ENCODE measurements at regions not wholly inside any gene's neighbourhood (a gene's known extent, or its start where the extent isn't known, plus 50 kb on each side); places are given as distances from the start of the nearest gene placed in this dataset.

GRCh38 chr5:68380078-68380477, 164.5 kb downstream of the PIK3R1 start:
- no peaks in the 10 kb centered on the region for H3K27me3 ChIP-seq
- no peaks in the 10 kb centered on the region for H3K36me3 ChIP-seq
- peaks cover 0 to 13% (median 7%) of the 10 kb centered on the region in 4 donors for H3K4me1 ChIP-seq
- H3K27ac ChIP-seq = no peak overlapping the region
- no peak for ATAC-seq (ENCODE audit: low FRiP score in 2 of 2)
- no peak for DNase-seq
- WGBS, 2 donors = 50 to 52% methylated on average over 2 of the region's 2 CpGs
- no peak for TF ChIP-seq CTCF (IDR thresholded peaks at IDR 0.05)
- no peak overlapping the region for H3K4me3 ChIP-seq
- no peaks in the 10 kb centered on the region for H3K9me3 ChIP-seq

GRCh38 chr5:68381060-68381459, 165.5 kb downstream of the PIK3R1 start:
- 62 to 75% methylated on average over 3 of the region's 3 CpGs for WGBS, 2 donors
- no peaks in the 10 kb centered on the region for H3K27me3 ChIP-seq
- H3K4me1 ChIP-seq = peaks cover 0 to 13% (median 7%) of the 10 kb centered on the region in 4 donors
- ATAC-seq (ENCODE audit: low FRiP score in 2 of 2) = no peak
- TF ChIP-seq EP300 (IDR thresholded peaks at IDR 0.05) = no peak
- TF ChIP-seq POLR2A (IDR thresholded peaks at IDR 0.05) = no peak
- no peak for TF ChIP-seq CTCF (IDR thresholded peaks at IDR 0.05)
- no peak for TF ChIP-seq POLR2AphosphoS5 (IDR thresholded peaks at IDR 0.05)
- DNase-seq = no peak
- no peak overlapping the region for H3K4me3 ChIP-seq
- H3K36me3 ChIP-seq = no peaks in the 10 kb centered on the region
- no peaks in the 10 kb centered on the region for H3K9me3 ChIP-seq
- no peak overlapping the region for H3K27ac ChIP-seq

- Histone ChIP-seq H3K27ac (peak overlapping the region in 1 of 4 donors; percentile 43), H3K4me1 (peaks cover 0 to 13% (median 7%) of the 10 kb centered on the region in 4 donors), H3K36me3 (no peaks in the 10 kb centered on the region), H3K9me3 (no peaks in the 10 kb centered on the region), H3K4me3 (no peak overlapping the region), H3K27me3 (no peaks in the 10 kb centered on the region)
- TF ChIP-seq POLR2AphosphoS5 (IDR thresholded peaks at IDR 0.05) (peak in 1 of 2 donors; percentile 23), EP300 (IDR thresholded peaks at IDR 0.05) (no peak)
- 68 to 69% methylated on average over 3 of the region's 3 CpGs for WGBS, 2 donors
- ATAC-seq (ENCODE audit: low FRiP score in 2 of 2) (peak; percentile 40 to 58), DNase-seq (peak in 1 of 2 donors; percentile 34)
These were observed 166.4 kb downstream of the PIK3R1 start for GRCh38 chr5:68381909-68382308.

- H3K4me3 ChIP-seq = no peak overlapping the region
- no peak for ATAC-seq (ENCODE audit: low FRiP score in 2 of 2)
- TF ChIP-seq EP300 (IDR thresholded peaks at IDR 0.05) (no peak), POLR2A (IDR thresholded peaks at IDR 0.05) (no peak), CTCF (IDR thresholded peaks at IDR 0.05) (no peak), POLR2AphosphoS5 (IDR thresholded peaks at IDR 0.05) (no peak)
- H3K9me3 ChIP-seq = no peaks in the 10 kb centered on the region
- H3K27me3 ChIP-seq = no peaks in the 10 kb centered on the region
- peaks cover 0 to 13% (median 7%) of the 10 kb centered on the region in 4 donors for H3K4me1 ChIP-seq
- no peaks in the 10 kb centered on the region for H3K36me3 ChIP-seq
- no peak for DNase-seq
- H3K27ac ChIP-seq = no peak overlapping the region
These were observed 167.1 kb downstream of the PIK3R1 start for GRCh38 chr5:68382640-68383039.

- no peaks in the 10 kb centered on the region for H3K9me3 ChIP-seq
- peaks cover 0 to 13% (median 7%) of the 10 kb centered on the region in 4 donors for H3K4me1 ChIP-seq
- DNase-seq (no peak), ATAC-seq (ENCODE audit: low FRiP score in 2 of 2) (no peak)
- H3K36me3 ChIP-seq = no peaks in the 10 kb centered on the region
- 60 to 70% methylated on average over 2 of the region's 2 CpGs for WGBS, 2 donors
- H3K4me3 ChIP-seq = no peak overlapping the region
- H3K27me3 ChIP-seq = no peaks in the 10 kb centered on the region
- no peak overlapping the region for H3K27ac ChIP-seq
- no peak for TF ChIP-seq POLR2AphosphoS5 (IDR thresholded peaks at IDR 0.05)
These were observed 168.3 kb downstream of the PIK3R1 start for GRCh38 chr5:68383888-68384310.

GRCh38 chr5:68384936-68385594, 169.5 kb downstream of the PIK3R1 start:
- Histone ChIP-seq H3K4me1 (peaks cover 0 to 13% (median 5%) of the 10 kb centered on the region in 4 donors), H3K9me3 (no peaks in the 10 kb centered on the region), H3K36me3 (no peaks in the 10 kb centered on the region), H3K4me3 (no peak overlapping the region), H3K27me3 (no peaks in the 10 kb centered on the region), H3K27ac (no peak overlapping the region)
- WGBS, 2 donors = 85% methylated on average over 2 of the region's 2 CpGs
- TF ChIP-seq POLR2AphosphoS5 (IDR thresholded peaks at IDR 0.05) (no peak), CTCF (IDR thresholded peaks at IDR 0.05) (no peak), POLR2A (IDR thresholded peaks at IDR 0.05) (no peak), EP300 (IDR thresholded peaks at IDR 0.05) (no peak)
- DNase-seq (no peak), ATAC-seq (ENCODE audit: low FRiP score in 2 of 2) (no peak)

Data from upper lobe of left lung (tissue), 6 donors.